A673 (cell line): ENCODE measurements at regions not wholly inside any gene's neighbourhood (a gene's known extent, or its start where the extent isn't known, plus 50 kb on each side); places are given as distances from the start of the nearest gene placed in this dataset.
"Not testable (repeated sequence)": the region's sequence is repeated elsewhere in the genome, so short reads cannot be mapped to it uniquely, and the experiment has no call there.

Experiments
- BruUV-seq: library from RNA; stranded (reverse); fragments of 400-500 nt; replicated peaks from 2 replicates; lab custom pipeline; 2021; lab: Mats Ljungman, UMichigan
- CTCF ChIA-PET: fragments of 300-600 bp; sonication (Branson Sonifier 250); formaldehyde crosslinking; loops from one replicate; lab custom pipeline; 2022; ENCODE audit warnings: antibody characterized with exemption; lab: Charles Lee
- POLR2A ChIA-PET: fragments of 300-600 bp; sonication (Branson Sonifier 250); formaldehyde crosslinking; loops from one replicate; lab custom pipeline; 2022; ENCODE audit warnings: antibody characterized with exemption; ENCODE audit not compliant: low non-redundant PET; lab: Charles Lee
- DNase-seq: peaks from one replicate; pipeline ENCODE4 v3.0.0-alpha.2; 2015; ENCODE audit warnings: low spot score
- H3K27ac ChIP-seq: fragments of 200-600 bp; sonication (generic); 2 replicates; pipeline ENCODE4 v1.5.1; 2016; ENCODE audit warnings: mixed run types, low read depth, mild to moderate bottlenecking, mixed read lengths, antibody characterized with exemption, low read length; ENCODE audit not compliant: poor library complexity, severe bottlenecking
- H3K27me3 ChIP-seq: fragments of 200-600 bp; sonication (generic); replicated peaks from 2 replicates; pipeline ENCODE4 v1.6.1; 2017; ENCODE audit warnings: mixed run types, low read depth, mild to moderate bottlenecking, mixed read lengths, antibody characterized with exemption, low read length; ENCODE audit not compliant: insufficient read depth, poor library complexity
- H3K36me3 ChIP-seq: fragments of 200-600 bp; sonication (generic); 2 replicates; pipeline ENCODE4 v1.6.1; 2016; ENCODE audit warnings: mixed run types, mild to moderate bottlenecking, mixed read lengths, antibody characterized with exemption, low read length; ENCODE audit not compliant: insufficient read depth, poor library complexity, severe bottlenecking
- H3K4me1 ChIP-seq: fragments of 200-600 bp; sonication (generic); 2 replicates; pipeline ENCODE4 v1.6.1; 2017; ENCODE audit warnings: mixed run types, mild to moderate bottlenecking, mixed read lengths, antibody characterized with exemption, low read length; ENCODE audit not compliant: insufficient read depth, poor library complexity, severe bottlenecking
- H3K4me3 ChIP-seq: fragments of 200-600 bp; sonication (generic); 2 replicates; pipeline ENCODE4 v1.5.1; 2016; ENCODE audit warnings: low read depth, mixed run types, mild to moderate bottlenecking, mixed read lengths, low read length; ENCODE audit not compliant: poor library complexity, severe bottlenecking
- H3K9me3 ChIP-seq: fragments of 200-600 bp; sonication (generic); 2 replicates; pipeline ENCODE4 v1.6.1; 2016; ENCODE audit warnings: mixed run types, low read depth, mild to moderate bottlenecking, mixed read lengths, antibody characterized with exemption, low read length; ENCODE audit not compliant: poor library complexity, severe bottlenecking
- EZH2 ChIP-seq: fragments of 200-600 bp; sonication (generic); IDR thresholded peaks from 2 replicates; pipeline ENCODE4 v1.6.1; 2017; ENCODE audit warnings: borderline replicate concordance, low read depth, mild to moderate bottlenecking, mixed read lengths, antibody characterized with exemption, low read length; ENCODE audit not compliant: poor library complexity, severe bottlenecking
- intact Hi-C: fragments of 100-400 bp; cut with micrococcal nuclease; formaldehyde crosslinking; loops from one replicate; pipeline ENCODE4 v1.10.0; 2022; ENCODE audit not compliant: unreplicated experiment
- TF ChIP-seq, protein P1 (sequence below): fragments of 300-800, 200-600 bp; sonication (generic); conservative IDR thresholded peaks from 2 replicates; pipeline ENCODE4 v1.5.1; 2017; ENCODE audit warnings: low read depth, mild to moderate bottlenecking, antibody characterized with exemption, low read length, moderate library complexity, mixed read lengths

DNA sequence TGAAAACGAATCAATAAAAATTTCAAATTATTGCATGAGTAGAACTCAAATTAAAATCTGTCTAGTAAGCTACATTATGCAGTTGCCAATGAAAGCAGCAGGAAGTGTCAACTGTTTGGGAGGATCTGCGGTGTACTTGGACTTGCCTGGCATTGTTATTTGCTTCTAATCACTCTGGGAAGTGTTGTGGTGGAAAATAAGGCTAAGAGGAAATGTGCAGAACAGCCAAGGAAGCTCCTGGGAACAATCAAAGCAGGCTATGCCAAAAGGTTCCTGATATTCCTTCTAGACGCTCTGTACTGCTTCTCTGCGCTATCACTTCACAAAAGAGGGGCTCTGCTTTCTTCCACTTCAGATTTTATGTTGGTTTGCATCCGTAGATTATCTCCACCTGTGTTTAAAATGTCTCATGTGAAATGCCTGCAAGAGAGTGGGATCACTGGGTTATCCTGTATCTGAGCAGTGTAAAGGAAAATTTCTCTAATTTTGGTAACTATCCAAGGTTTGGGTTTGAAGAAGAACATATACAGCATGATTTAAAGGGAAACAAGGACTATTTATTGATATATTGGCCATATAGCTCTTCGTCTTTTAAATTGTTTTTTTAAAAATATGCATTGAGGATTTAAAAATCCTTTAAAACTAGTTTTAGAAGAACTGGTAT lies 182.7 kb upstream of the CSNK1A1L start:
- POLR2A ChIA-PET, result no interaction called here
- no peak for TF ChIP-seq EZH2
- TF ChIP-seq, protein P1, sequence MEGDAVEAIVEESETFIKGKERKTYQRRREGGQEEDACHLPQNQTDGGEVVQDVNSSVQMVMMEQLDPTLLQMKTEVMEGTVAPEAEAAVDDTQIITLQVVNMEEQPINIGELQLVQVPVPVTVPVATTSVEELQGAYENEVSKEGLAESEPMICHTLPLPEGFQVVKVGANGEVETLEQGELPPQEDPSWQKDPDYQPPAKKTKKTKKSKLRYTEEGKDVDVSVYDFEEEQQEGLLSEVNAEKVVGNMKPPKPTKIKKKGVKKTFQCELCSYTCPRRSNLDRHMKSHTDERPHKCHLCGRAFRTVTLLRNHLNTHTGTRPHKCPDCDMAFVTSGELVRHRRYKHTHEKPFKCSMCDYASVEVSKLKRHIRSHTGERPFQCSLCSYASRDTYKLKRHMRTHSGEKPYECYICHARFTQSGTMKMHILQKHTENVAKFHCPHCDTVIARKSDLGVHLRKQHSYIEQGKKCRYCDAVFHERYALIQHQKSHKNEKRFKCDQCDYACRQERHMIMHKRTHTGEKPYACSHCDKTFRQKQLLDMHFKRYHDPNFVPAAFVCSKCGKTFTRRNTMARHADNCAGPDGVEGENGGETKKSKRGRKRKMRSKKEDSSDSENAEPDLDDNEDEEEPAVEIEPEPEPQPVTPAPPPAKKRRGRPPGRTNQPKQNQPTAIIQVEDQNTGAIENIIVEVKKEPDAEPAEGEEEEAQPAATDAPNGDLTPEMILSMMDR, result no peak
- Histone ChIP-seq H3K4me1 (no peaks in the 10 kb centered on the region), H3K27me3 (peaks cover 6% of the 10 kb centered on the region), H3K4me3 (no peak overlapping the region), H3K36me3 (no peaks in the 10 kb centered on the region), H3K9me3 (no peaks in the 10 kb centered on the region), H3K27ac (no peak overlapping the region)
- CTCF ChIA-PET, result no interaction called here
- DNase-seq, result no peak
- BruUV-seq, result no TSS peak
- intact Hi-C loops, result no loop called here

DNA sequence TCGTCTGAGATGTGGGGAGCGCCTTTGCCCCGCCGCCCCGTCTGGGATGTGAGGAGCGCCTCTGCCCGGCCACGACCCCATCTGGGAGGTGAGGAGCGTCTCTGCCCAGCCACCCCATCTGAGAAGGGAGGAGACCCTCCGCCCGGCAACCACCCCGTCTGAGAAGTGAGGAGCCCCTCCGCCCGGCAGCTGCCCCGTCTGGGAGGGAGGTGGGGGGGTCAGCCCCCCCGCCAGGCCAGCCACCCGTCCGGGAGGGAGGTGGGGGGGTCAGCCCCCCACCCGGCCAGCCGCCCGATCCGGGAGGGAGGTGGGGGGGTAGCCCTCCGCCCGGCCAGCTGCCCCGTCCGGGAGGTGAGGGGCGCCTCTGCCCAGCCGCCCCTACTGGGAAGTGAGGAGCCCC lies 174.8 kb upstream of the CSNK1A1L start:
- H3K4me3 ChIP-seq, H3K27ac ChIP-seq, BruUV-seq, H3K4me1 ChIP-seq, POLR2A ChIA-PET, H3K27me3 ChIP-seq, intact Hi-C loops, H3K9me3 ChIP-seq, DNase-seq, CTCF ChIA-PET, H3K36me3 ChIP-seq: not testable (repeated sequence)

DNA sequence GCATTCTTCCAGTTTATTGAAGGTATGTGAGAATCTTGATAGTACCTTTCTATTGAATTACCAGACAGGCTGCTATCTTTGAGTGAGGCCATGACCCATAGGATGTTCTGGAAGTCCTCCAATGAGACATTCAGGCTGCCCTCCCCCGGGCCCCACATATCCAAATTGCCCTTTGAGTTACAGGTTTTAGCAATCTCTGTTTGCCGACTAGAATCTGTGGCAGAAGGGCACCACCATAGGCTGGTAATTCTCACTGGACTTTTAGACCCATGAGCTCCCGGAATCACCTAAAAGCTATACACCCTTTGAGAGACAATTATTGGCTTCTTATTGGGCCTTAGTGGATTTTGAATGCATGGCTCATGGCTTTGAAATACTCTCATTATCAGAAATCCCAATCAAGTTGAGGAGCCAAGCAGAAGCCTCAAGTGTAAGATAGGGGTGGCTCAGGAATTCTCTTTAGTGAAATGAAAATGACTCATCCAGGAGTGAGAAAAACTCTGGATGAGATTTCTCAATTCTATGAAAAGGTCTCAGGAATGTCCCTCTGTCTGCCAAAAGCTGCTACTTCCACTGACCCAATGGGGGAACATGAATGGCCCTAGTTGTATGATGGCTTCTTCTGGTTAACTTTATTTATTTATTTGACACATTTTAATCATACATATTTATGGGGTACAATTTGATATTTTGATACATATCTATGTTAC lies 172.1 kb upstream of the CSNK1A1L start:
- Histone ChIP-seq H3K27me3 (peaks cover 3% of the 10 kb centered on the region), H3K4me3 (no peak overlapping the region), H3K4me1 (no peaks in the 10 kb centered on the region), H3K27ac (no peak overlapping the region), H3K36me3 (no peaks in the 10 kb centered on the region), H3K9me3 (no peaks in the 10 kb centered on the region)
- intact Hi-C loops, result no loop called here
- ChIA-PET CTCF (no interaction called here), POLR2A (no interaction called here)
- no TSS peak for BruUV-seq
- TF ChIP-seq EZH2, result no peak
- TF ChIP-seq, protein P1, result no peak
- DNase-seq, result no peak

DNA sequence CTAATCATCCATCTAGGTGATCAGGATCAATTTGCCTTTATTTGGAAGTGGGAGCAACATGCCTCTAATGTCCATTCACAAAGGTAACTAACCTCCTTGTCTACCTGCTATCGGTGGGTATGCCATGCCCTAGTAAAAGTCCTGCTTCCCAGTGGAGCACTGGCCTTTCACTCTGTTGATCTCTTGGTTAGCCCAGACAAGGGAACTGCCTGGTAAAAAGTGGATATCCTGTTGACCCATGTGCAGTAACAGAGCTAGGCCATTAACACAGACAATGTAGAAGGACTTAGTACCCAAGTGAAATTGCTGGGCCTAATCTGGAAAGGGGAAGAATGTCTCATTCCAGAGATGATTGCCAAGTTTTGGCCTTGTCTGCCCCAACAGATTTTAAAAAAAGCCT lies 171.5 kb upstream of the CSNK1A1L start:
- H3K36me3 ChIP-seq, result no peaks in the 10 kb centered on the region
- POLR2A ChIA-PET, result no interaction called here
- no peak for DNase-seq
- intact Hi-C loops, result no loop called here
- H3K27me3 ChIP-seq, result peaks cover 3% of the 10 kb centered on the region
- H3K4me1 ChIP-seq, result no peaks in the 10 kb centered on the region
- H3K9me3 ChIP-seq, result no peaks in the 10 kb centered on the region
- no peak overlapping the region for H3K4me3 ChIP-seq
- no peak overlapping the region for H3K27ac ChIP-seq
- CTCF ChIA-PET, result no interaction called here
- TF ChIP-seq, protein P1, result no peak
- no peak for TF ChIP-seq EZH2
- no TSS peak for BruUV-seq
